Neural cell (in vitro differentiated cells): ENCODE measurements at regions not wholly inside any gene's neighbourhood (a gene's known extent, or its start where the extent isn't known, plus 50 kb on each side); places are given as distances from the start of the nearest gene placed in this dataset.

Source experiments
- EP300 ChIP-seq: fragments of 450-650 bp; conservative IDR thresholded peaks from 2 replicates; pipeline ENCODE4 v1.6.1; 2014; ENCODE audit warnings: antibody characterized with exemption, mild to moderate bottlenecking, moderate library complexity; ENCODE audit not compliant: poor library complexity, severe bottlenecking
- EZH2 ChIP-seq: fragments of 200-600, 300-800 bp; shearing (Covaris generic), sonication (generic); IDR thresholded peaks from 2 replicates; pipeline ENCODE4 v1.6.1; 2014; ENCODE audit warnings: antibody characterized with exemption, low read length, borderline replicate concordance, mild to moderate bottlenecking; ENCODE audit not compliant: insufficient read depth, poor library complexity, severe bottlenecking
- MXI1 ChIP-seq: fragments of 450-650 bp; conservative IDR thresholded peaks from 2 replicates; pipeline ENCODE4 v1.6.1; 2014; ENCODE audit warnings: antibody characterized with exemption, mild to moderate bottlenecking; ENCODE audit not compliant: poor library complexity, severe bottlenecking
- POLR2AphosphoS5 ChIP-seq: IDR thresholded peaks from 2 replicates; pipeline ENCODE4 v1.6.1; 2012
- RAD21 ChIP-seq: fragments of 450-650 bp; conservative IDR thresholded peaks from 2 replicates; pipeline ENCODE4 v1.6.1; 2014; ENCODE audit warnings: antibody characterized with exemption, mild to moderate bottlenecking, moderate library complexity
- SMC3 ChIP-seq: fragments of 450-650 bp; conservative IDR thresholded peaks from 2 replicates; pipeline ENCODE4 v1.6.1; 2014; ENCODE audit warnings: antibody characterized with exemption, mild to moderate bottlenecking, moderate library complexity; ENCODE audit not compliant: poor library complexity
- TAF1 ChIP-seq: IDR thresholded peaks from 2 replicates; pipeline ENCODE4 v1.6.1; 2012; ENCODE audit warnings: low read depth
- TF ChIP-seq, protein P1 (sequence below): fragments of 450-650 bp; IDR thresholded peaks from 2 replicates; pipeline ENCODE4 v1.5.1; 2014; ENCODE audit warnings: antibody characterized with exemption, mild to moderate bottlenecking, moderate library complexity; ENCODE audit not compliant: poor library complexity, severe bottlenecking
- TF ChIP-seq, protein P2 (sequence below): IDR thresholded peaks from 2 replicates; pipeline ENCODE4 v1.6.1; 2012; ENCODE audit warnings: borderline replicate concordance

DNA sequence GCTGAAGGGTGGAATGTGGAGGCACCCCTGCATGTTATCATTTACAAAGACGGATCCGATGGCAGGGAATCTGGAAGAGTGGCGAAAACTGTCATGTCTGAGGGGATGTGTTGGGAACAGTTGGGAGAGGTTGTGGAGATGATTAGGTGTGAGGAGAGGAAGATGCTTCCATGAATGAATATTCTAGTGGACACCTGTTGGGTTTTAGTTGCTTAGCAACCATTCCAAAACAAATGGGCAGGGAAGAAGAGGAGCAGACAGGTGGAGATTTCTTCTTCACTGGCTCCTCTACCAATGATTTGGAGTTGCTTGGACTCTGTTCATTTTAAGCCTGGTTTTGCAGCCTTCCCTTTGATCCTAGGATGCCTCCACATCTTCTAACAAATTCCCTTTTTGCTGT is 465.3 kb upstream of the CLINT1 start:
- TF ChIP-seq POLR2AphosphoS5: no peak
- TF ChIP-seq, protein P1, sequence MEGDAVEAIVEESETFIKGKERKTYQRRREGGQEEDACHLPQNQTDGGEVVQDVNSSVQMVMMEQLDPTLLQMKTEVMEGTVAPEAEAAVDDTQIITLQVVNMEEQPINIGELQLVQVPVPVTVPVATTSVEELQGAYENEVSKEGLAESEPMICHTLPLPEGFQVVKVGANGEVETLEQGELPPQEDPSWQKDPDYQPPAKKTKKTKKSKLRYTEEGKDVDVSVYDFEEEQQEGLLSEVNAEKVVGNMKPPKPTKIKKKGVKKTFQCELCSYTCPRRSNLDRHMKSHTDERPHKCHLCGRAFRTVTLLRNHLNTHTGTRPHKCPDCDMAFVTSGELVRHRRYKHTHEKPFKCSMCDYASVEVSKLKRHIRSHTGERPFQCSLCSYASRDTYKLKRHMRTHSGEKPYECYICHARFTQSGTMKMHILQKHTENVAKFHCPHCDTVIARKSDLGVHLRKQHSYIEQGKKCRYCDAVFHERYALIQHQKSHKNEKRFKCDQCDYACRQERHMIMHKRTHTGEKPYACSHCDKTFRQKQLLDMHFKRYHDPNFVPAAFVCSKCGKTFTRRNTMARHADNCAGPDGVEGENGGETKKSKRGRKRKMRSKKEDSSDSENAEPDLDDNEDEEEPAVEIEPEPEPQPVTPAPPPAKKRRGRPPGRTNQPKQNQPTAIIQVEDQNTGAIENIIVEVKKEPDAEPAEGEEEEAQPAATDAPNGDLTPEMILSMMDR: no peak
- no peak for TF ChIP-seq RAD21
- TF ChIP-seq, protein P2, sequence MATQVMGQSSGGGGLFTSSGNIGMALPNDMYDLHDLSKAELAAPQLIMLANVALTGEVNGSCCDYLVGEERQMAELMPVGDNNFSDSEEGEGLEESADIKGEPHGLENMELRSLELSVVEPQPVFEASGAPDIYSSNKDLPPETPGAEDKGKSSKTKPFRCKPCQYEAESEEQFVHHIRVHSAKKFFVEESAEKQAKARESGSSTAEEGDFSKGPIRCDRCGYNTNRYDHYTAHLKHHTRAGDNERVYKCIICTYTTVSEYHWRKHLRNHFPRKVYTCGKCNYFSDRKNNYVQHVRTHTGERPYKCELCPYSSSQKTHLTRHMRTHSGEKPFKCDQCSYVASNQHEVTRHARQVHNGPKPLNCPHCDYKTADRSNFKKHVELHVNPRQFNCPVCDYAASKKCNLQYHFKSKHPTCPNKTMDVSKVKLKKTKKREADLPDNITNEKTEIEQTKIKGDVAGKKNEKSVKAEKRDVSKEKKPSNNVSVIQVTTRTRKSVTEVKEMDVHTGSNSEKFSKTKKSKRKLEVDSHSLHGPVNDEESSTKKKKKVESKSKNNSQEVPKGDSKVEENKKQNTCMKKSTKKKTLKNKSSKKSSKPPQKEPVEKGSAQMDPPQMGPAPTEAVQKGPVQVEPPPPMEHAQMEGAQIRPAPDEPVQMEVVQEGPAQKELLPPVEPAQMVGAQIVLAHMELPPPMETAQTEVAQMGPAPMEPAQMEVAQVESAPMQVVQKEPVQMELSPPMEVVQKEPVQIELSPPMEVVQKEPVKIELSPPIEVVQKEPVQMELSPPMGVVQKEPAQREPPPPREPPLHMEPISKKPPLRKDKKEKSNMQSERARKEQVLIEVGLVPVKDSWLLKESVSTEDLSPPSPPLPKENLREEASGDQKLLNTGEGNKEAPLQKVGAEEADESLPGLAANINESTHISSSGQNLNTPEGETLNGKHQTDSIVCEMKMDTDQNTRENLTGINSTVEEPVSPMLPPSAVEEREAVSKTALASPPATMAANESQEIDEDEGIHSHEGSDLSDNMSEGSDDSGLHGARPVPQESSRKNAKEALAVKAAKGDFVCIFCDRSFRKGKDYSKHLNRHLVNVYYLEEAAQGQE: no peak
- TF ChIP-seq SMC3: no peak
- TF ChIP-seq EP300: no peak
- no peak for TF ChIP-seq TAF1
- no peak for TF ChIP-seq EZH2
- no peak for TF ChIP-seq MXI1
